Keratinocyte (primary cell): ENCODE measurements at regions not wholly inside any gene's neighbourhood (a gene's known extent, or its start where the extent isn't known, plus 50 kb on each side); places are given as distances from the start of the nearest gene placed in this dataset.

Source experiments
- DNase-seq: peaks from one replicate; pipeline ENCODE4 v3.0.0-alpha.2; 2011; ENCODE audit warnings: low read depth, missing footprints, low spot score
- FAIRE-seq: peaks from 2 replicates; lab custom pipeline; 2011; peaks lifted over from hg19 to GRCh38; lab: Jason Lieb, UNC
- H2AFZ ChIP-seq: 2 replicates; pipeline ENCODE4 v1.6.0; 2012; ENCODE audit warnings: low read length, control low read depth, inconsistent platforms; ENCODE audit not compliant: control insufficient read depth
- H3K27ac ChIP-seq: 2 replicates; pipeline ENCODE4 v1.5.1; 2011; ENCODE audit warnings: low read length; ENCODE audit not compliant: control insufficient read depth, insufficient read depth
- H3K27me3 ChIP-seq: 3 replicates; pipeline ENCODE4 v1.6.0; 2011; ENCODE audit warnings: low read length; ENCODE audit not compliant: control insufficient read depth, insufficient read depth; ENCODE audit errors: extremely low read depth
- H3K36me3 ChIP-seq, 2 experiments: 2 replicates in 1 of 2; 3 replicates in 1 of 2; pipeline ENCODE4 v1.5.1; 2011; ENCODE audit warnings: low read length in 2 of 2, mild to moderate bottlenecking in 1 of 2; ENCODE audit not compliant: control insufficient read depth in 2 of 2, insufficient read depth in 2 of 2; ENCODE audit errors: extremely low read depth in 1 of 2
- H3K4me1 ChIP-seq: 3 replicates; pipeline ENCODE4 v1.5.1; 2011; ENCODE audit warnings: low read length; ENCODE audit not compliant: control insufficient read depth, insufficient read depth; ENCODE audit errors: extremely low read depth
- H3K4me2 ChIP-seq: 3 replicates; pipeline ENCODE4 v1.6.0; 2011; ENCODE audit warnings: low read depth, low read length; ENCODE audit not compliant: control insufficient read depth, insufficient read depth; ENCODE audit errors: extremely low read depth
- H3K4me3 ChIP-seq, 3 experiments: fragments of 200-600 bp in 1 of 3; sonication (generic) in 1 of 3; 2 replicates in 2 of 3; 3 replicates in 1 of 3; pipeline ENCODE4 v1.5.1; 2011 to 2016; ENCODE audit warnings: low read length in 3 of 3, mild to moderate bottlenecking in 3 of 3, control low read depth in 2 of 3, inconsistent platforms in 1 of 3, low read depth in 1 of 3, mixed read lengths in 1 of 3, mixed run types in 1 of 3, moderate library complexity in 1 of 3; ENCODE audit not compliant: control insufficient read depth in 2 of 3, insufficient read depth in 2 of 3; ENCODE audit errors: extremely low read depth in 1 of 3
- H3K79me2 ChIP-seq: 2 replicates; pipeline ENCODE4 v1.6.0; 2012; ENCODE audit warnings: low read length; ENCODE audit not compliant: control insufficient read depth, insufficient read depth
- H3K9ac ChIP-seq: 3 replicates; pipeline ENCODE4 v1.6.0; 2011; ENCODE audit warnings: low read length; ENCODE audit not compliant: control insufficient read depth, insufficient read depth; ENCODE audit errors: extremely low read depth
- H3K9me1 ChIP-seq: 3 replicates; pipeline ENCODE4 v1.6.0; 2011; ENCODE audit warnings: low read length; ENCODE audit not compliant: control insufficient read depth, insufficient read depth; ENCODE audit errors: extremely low read depth
- H3K9me3 ChIP-seq: 2 replicates; pipeline ENCODE4 v1.5.1; 2012; ENCODE audit warnings: low read depth, low read length; ENCODE audit not compliant: control insufficient read depth
- H4K20me1 ChIP-seq: 3 replicates; pipeline ENCODE4 v1.6.0; 2011; ENCODE audit warnings: low read length; ENCODE audit not compliant: control insufficient read depth, insufficient read depth; ENCODE audit errors: extremely low read depth
- CTCF ChIP-seq, 3 experiments: IDR thresholded peaks in 1 of 3; conservative IDR thresholded peaks in 1 of 3; optimal IDR thresholded peaks in 1 of 3; 2 replicates in 2 of 3; 3 replicates in 1 of 3; pipeline versions ENCODE3 to v1.5.1; 2011; ENCODE audit warnings: low read length in 3 of 3, mild to moderate bottlenecking in 3 of 3, moderate library complexity in 2 of 3, control low read depth in 1 of 3, inconsistent platforms in 1 of 3; ENCODE audit not compliant: insufficient read depth in 2 of 3; ENCODE audit errors: extremely low read depth in 1 of 3
- EZH2 ChIP-seq: IDR thresholded peaks from one replicate; pipeline ENCODE4 v1.6.1; 2012; ENCODE audit warnings: inconsistent platforms, mild to moderate bottlenecking, low read length, moderate library complexity
- dilution Hi-C: fragments of 300-500 bp; cut with MboI; formaldehyde crosslinking; loops from one replicate; pipeline ENCODE4 v1.7.0; 2020; ENCODE audit warnings: low sequenced_read_pairs; ENCODE audit not compliant: extremely low pct_ligation_motif_present

GRCh38 chrX:10089378-10089795 lies 67.4 kb upstream of the CLCN4 start:
- H3K27ac ChIP-seq: no peak overlapping the region
- no peak overlapping the region for H3K4me2 ChIP-seq
- no peaks in the 10 kb centered on the region for H4K20me1 ChIP-seq
- no peaks in the 10 kb centered on the region for H3K9me3 ChIP-seq
- no peaks in the 10 kb centered on the region for H3K4me1 ChIP-seq
- TF ChIP-seq CTCF (optimal IDR thresholded peaks at IDR 0.05 in 1 of 3, IDR thresholded peaks at IDR 0.05 in 1 of 3, conservative IDR thresholded peaks at IDR 0.05 in 1 of 3; ENCODE audit: extremely low read depth in 1 of 3, insufficient read depth in 2 of 3, low read length in 3 of 3) (no peak), EZH2 (no peak)
- dilution Hi-C loops: no loop called here
- DNase-seq: no peak
- no peak overlapping the region for H3K9ac ChIP-seq
- H2AFZ ChIP-seq: no peak overlapping the region
- H3K27me3 ChIP-seq: no peaks in the 10 kb centered on the region
- H3K79me2 ChIP-seq: no peaks in the 10 kb centered on the region
- peaks cover 0 to 1% of the 10 kb centered on the region in 2 experiments for H3K36me3 ChIP-seq
- no peak for FAIRE-seq
- no peaks in the 10 kb centered on the region for H3K9me1 ChIP-seq
- no peak overlapping the region for H3K4me3 ChIP-seq

- Histone ChIP-seq H2AFZ (no peak overlapping the region), H3K79me2 (no peaks in the 10 kb centered on the region), H3K4me2 (no peak overlapping the region), H3K27ac (no peak overlapping the region), H3K27me3 (no peaks in the 10 kb centered on the region), H3K9me3 (no peaks in the 10 kb centered on the region), H4K20me1 (no peaks in the 10 kb centered on the region), H3K9me1 (no peaks in the 10 kb centered on the region), H3K4me3 (no peak overlapping the region), H3K36me3 (peaks cover 0 to 1% of the 10 kb centered on the region in 2 experiments), H3K4me1 (no peaks in the 10 kb centered on the region), H3K9ac (no peak overlapping the region)
- no peak for TF ChIP-seq EZH2
- TF ChIP-seq CTCF (optimal IDR thresholded peaks at IDR 0.05 in 1 of 3, IDR thresholded peaks at IDR 0.05 in 1 of 3, conservative IDR thresholded peaks at IDR 0.05 in 1 of 3; ENCODE audit: extremely low read depth in 1 of 3, insufficient read depth in 2 of 3, low read length in 3 of 3): no peak
- DNase-seq: no peak
- FAIRE-seq: no peak
- dilution Hi-C loops: no loop called here
These were observed 66.5 kb upstream of the CLCN4 start for GRCh38 chrX:10090319-10090718.
